Breast epithelium (tissue), 3 donors: ENCODE measurements at regions not wholly inside any gene's neighbourhood (a gene's known extent, or its start where the extent isn't known, plus 50 kb on each side); places are given as distances from the start of the nearest gene placed in this dataset.

Experiments used
- CTCF ChIP-seq, 3 donors: fragments of 450-650 bp; IDR thresholded peaks; one replicate each; pipeline ENCODE4 v1.5.1; 2016 to 2017; ENCODE audit warnings: antibody characterized with exemption in 3 of 3, mild to moderate bottlenecking in 3 of 3, moderate library complexity in 3 of 3
- POLR2A ChIP-seq: fragments of 450-650 bp; IDR thresholded peaks from one replicate; pipeline ENCODE4 v1.6.1; 2016; ENCODE audit warnings: antibody characterized with exemption, mild to moderate bottlenecking, moderate library complexity
- POLR2AphosphoS5 ChIP-seq, 3 donors: sonication (generic); formaldehyde crosslinking; IDR thresholded peaks; one replicate each; pipeline ENCODE4 v1.6.1; 2017; ENCODE audit warnings: antibody characterized with exemption in 3 of 3

- TF ChIP-seq POLR2A: no peak
- TF ChIP-seq CTCF (IDR thresholded peaks at IDR 0.05): no peak
- no peak for TF ChIP-seq POLR2AphosphoS5 (IDR thresholded peaks at IDR 0.05)
Measured at GRCh38 chr1:239067058-239067457, 319.3 kb upstream of the CHRM3 start.
